Skeletal muscle satellite cell (primary cell): ENCODE measurements at regions not wholly inside any gene's neighbourhood (a gene's known extent, or its start where the extent isn't known, plus 50 kb on each side); places are given as distances from the start of the nearest gene placed in this dataset.

Source experiments
- H3K27me3 ChIP-seq: 2 replicates; pipeline ENCODE4 v1.7.0; 2013; ENCODE audit warnings: low read length; ENCODE audit not compliant: control insufficient read depth, insufficient read depth
- H3K36me3 ChIP-seq: 2 replicates; pipeline ENCODE4 v1.7.0; 2013; ENCODE audit warnings: mild to moderate bottlenecking, control low read depth, low read length; ENCODE audit not compliant: insufficient read depth
- H3K4me1 ChIP-seq: 2 replicates; pipeline ENCODE4 v1.7.0; 2013; ENCODE audit warnings: low read length; ENCODE audit not compliant: control insufficient read depth, insufficient read depth
- H3K4me2 ChIP-seq: 2 replicates; pipeline ENCODE4 v1.7.0; 2013; ENCODE audit warnings: mild to moderate bottlenecking, low read length
- H3K4me3 ChIP-seq: 2 replicates; pipeline ENCODE4 v1.7.0; 2013; ENCODE audit warnings: low read length
- H3K9ac ChIP-seq: 2 replicates; pipeline ENCODE4 v1.7.0; 2013; ENCODE audit warnings: mild to moderate bottlenecking, low read depth, low read length, moderate library complexity
- H3K9me3 ChIP-seq: replicated peaks from 2 replicates; pipeline ENCODE4 v1.7.0; 2013; ENCODE audit warnings: mild to moderate bottlenecking, control low read depth, low read length

- Histone ChIP-seq H3K4me3 (no peak overlapping the region), H3K9me3 (no peaks in the 10 kb centered on the region), H3K4me1 (no peaks in the 10 kb centered on the region), H3K4me2 (no peak overlapping the region), H3K9ac (no peak overlapping the region), H3K36me3 (no peaks in the 10 kb centered on the region), H3K27me3 (peaks cover 12% of the 10 kb centered on the region)
Measured at GRCh38 chr6:4561078-4561435, 215.1 kb upstream of the CDYL start.

- Histone ChIP-seq H3K36me3 (no peaks in the 10 kb centered on the region), H3K4me1 (no peaks in the 10 kb centered on the region), H3K27me3 (peaks cover 12% of the 10 kb centered on the region), H3K4me2 (no peak overlapping the region), H3K9me3 (no peaks in the 10 kb centered on the region), H3K9ac (no peak overlapping the region), H3K4me3 (no peak overlapping the region)
Measured at GRCh38 chr6:4560221-4561077, 215.8 kb upstream of the CDYL start.

- Histone ChIP-seq H3K4me1 (no peaks in the 10 kb centered on the region), H3K4me3 (no peak overlapping the region), H3K27me3 (peaks cover 12% of the 10 kb centered on the region), H3K4me2 (no peak overlapping the region), H3K36me3 (no peaks in the 10 kb centered on the region), H3K9me3 (no peaks in the 10 kb centered on the region), H3K9ac (no peak overlapping the region)
Measured at GRCh38 chr6:4559281-4559875, 216.8 kb upstream of the CDYL start.

DNA sequence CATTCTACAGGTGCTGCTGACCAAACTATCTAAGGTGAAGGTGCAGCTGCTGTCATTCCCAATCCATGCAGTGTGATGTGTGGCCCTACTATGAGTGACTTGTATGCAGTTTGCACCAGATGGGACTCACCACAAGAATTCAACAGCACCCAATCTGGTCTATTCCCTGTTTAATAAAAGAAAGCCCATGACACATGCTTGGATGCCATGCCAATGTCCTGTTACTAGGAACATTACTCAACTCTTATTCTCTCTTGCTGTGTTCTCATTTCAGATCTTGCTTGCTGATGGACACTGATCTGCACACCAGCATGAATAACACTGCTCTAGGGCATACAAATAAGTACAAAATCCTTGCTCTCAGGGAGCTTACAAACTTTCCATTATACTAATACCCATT, 221.6 kb upstream of the CDYL start:
- Histone ChIP-seq H3K9ac (no peak overlapping the region), H3K4me1 (no peaks in the 10 kb centered on the region)

DNA sequence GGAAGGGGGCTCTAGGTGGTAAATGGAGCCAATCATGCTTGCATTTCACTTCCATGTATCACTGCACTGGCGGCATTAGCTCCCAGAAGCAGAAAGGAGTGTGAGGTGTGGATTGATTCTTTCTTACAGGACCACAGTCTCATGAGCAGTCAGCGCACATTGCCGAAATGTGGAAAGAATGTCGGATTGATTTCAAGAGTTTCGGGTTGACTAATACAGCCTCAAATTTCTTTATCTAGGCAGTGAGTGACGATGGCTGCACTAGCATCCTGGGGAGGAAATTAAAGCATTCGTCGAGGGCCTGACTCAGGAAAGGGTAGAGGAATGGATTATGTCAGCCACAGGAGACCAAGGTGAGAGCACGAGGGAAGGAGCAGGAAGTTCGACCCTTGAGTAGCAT, 222.8 kb upstream of the CDYL start:
- H3K4me3 ChIP-seq, result no peak overlapping the region
- no peaks in the 10 kb centered on the region for H3K36me3 ChIP-seq
- no peaks in the 10 kb centered on the region for H3K9me3 ChIP-seq
- H3K4me1 ChIP-seq, result no peaks in the 10 kb centered on the region
- no peak overlapping the region for H3K4me2 ChIP-seq
- peaks cover 12% of the 10 kb centered on the region for H3K27me3 ChIP-seq
- no peak overlapping the region for H3K9ac ChIP-seq

More for the DNA sequence above, 221.6 kb upstream of the CDYL start:
- H3K4me2 ChIP-seq, result no peak overlapping the region
- H3K36me3 ChIP-seq, result no peaks in the 10 kb centered on the region
- peaks cover 12% of the 10 kb centered on the region for H3K27me3 ChIP-seq
- H3K9me3 ChIP-seq, result no peaks in the 10 kb centered on the region
- H3K4me3 ChIP-seq, result no peak overlapping the region

- H3K9me3 ChIP-seq, result no peaks in the 10 kb centered on the region
- H3K27me3 ChIP-seq, result peaks cover 12% of the 10 kb centered on the region
- no peak overlapping the region for H3K4me3 ChIP-seq
- no peaks in the 10 kb centered on the region for H3K4me1 ChIP-seq
- H3K9ac ChIP-seq, result no peak overlapping the region
- H3K4me2 ChIP-seq, result no peak overlapping the region
- H3K36me3 ChIP-seq, result no peaks in the 10 kb centered on the region
Measured at GRCh38 chr6:4550227-4550597, 226.0 kb upstream of the CDYL start.

GRCh38 chr6:4549556-4550226, 226.5 kb upstream of the CDYL start:
- peaks cover 12% of the 10 kb centered on the region for H3K27me3 ChIP-seq
- no peaks in the 10 kb centered on the region for H3K36me3 ChIP-seq
- H3K4me2 ChIP-seq, result no peak overlapping the region
- no peaks in the 10 kb centered on the region for H3K4me1 ChIP-seq
- no peak overlapping the region for H3K4me3 ChIP-seq
- no peak overlapping the region for H3K9ac ChIP-seq
- no peaks in the 10 kb centered on the region for H3K9me3 ChIP-seq

GRCh38 chr6:4545893-4546292, 230.3 kb upstream of the CDYL start:
- H3K9ac ChIP-seq, result no peak overlapping the region
- H3K4me2 ChIP-seq, result no peak overlapping the region
- no peak overlapping the region for H3K4me3 ChIP-seq
- H3K9me3 ChIP-seq, result no peaks in the 10 kb centered on the region
- no peaks in the 10 kb centered on the region for H3K27me3 ChIP-seq
- no peaks in the 10 kb centered on the region for H3K36me3 ChIP-seq
- no peaks in the 10 kb centered on the region for H3K4me1 ChIP-seq

GRCh38 chr6:4543596-4543995, 232.6 kb upstream of the CDYL start:
- Histone ChIP-seq H3K27me3 (no peaks in the 10 kb centered on the region), H3K36me3 (no peaks in the 10 kb centered on the region), H3K4me3 (no peak overlapping the region), H3K4me1 (no peaks in the 10 kb centered on the region), H3K9ac (no peak overlapping the region), H3K4me2 (no peak overlapping the region), H3K9me3 (no peaks in the 10 kb centered on the region)

- Histone ChIP-seq H3K9me3 (no peaks in the 10 kb centered on the region), H3K36me3 (no peaks in the 10 kb centered on the region), H3K4me2 (no peak overlapping the region), H3K4me1 (no peaks in the 10 kb centered on the region), H3K9ac (no peak overlapping the region), H3K4me3 (no peak overlapping the region), H3K27me3 (no peaks in the 10 kb centered on the region)
Measured at GRCh38 chr6:4533576-4533975, 242.6 kb upstream of the CDYL start.

DNA sequence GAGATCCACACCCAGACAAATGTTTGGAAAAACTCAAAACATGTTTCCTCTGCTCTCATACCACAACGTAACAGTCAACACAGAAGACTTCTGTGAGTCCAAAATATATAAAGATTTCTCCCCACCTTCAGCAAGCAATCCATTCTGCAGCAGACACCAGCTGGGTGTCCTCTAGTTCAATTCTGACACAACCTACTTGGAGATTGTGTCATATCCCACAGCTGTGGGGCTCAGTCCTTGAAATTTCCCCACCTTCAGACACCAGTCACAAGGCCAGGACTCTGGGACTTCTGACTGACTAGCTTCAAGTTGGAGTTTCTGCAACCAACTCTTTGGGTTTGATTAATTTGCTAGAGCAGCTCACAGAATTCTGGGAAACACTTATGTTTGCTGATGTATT, 244.8 kb upstream of the CDYL start:
- Histone ChIP-seq H3K4me1 (no peaks in the 10 kb centered on the region), H3K27me3 (no peaks in the 10 kb centered on the region), H3K36me3 (no peaks in the 10 kb centered on the region), H3K4me2 (no peak overlapping the region), H3K9ac (no peak overlapping the region), H3K9me3 (no peaks in the 10 kb centered on the region), H3K4me3 (no peak overlapping the region)
